ENCODE measurements at regions not wholly inside any gene's neighbourhood (a gene's known extent, or its start where the extent isn't known, plus 50 kb on each side); places are given as distances from the start of the nearest gene placed in this dataset.

GRCh38 chr1:115491298-115492018, 150.3 kb upstream of the VANGL1 start:
- no peak for DNase-seq

DNA sequence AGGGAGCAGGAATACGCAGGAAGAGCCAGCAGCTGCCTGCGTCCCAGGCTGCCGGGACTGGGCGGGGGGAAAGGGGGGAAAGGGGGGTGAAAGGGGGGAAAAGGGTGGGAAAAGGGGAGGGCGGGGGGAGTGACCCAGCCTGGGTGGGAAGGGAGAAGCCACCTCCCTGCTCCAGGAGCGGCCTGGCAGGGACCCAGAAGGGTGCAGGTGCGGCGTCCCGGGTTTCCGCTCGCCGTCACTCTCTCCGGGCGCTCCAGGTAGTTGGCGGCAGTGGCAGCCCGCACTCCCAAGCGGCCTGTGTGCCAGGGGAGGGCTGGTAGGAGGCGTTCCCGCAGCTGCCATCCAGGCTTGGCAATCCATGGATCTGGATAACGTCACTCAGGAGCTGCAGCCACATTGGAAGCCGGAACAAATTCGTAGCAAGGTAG, 141.0 kb upstream of the NGF start:
- DNase-seq, result no peak

GRCh38 chr1:115477071-115477470, 139.0 kb upstream of the NGF start:
- no peak for DNase-seq

DNA sequence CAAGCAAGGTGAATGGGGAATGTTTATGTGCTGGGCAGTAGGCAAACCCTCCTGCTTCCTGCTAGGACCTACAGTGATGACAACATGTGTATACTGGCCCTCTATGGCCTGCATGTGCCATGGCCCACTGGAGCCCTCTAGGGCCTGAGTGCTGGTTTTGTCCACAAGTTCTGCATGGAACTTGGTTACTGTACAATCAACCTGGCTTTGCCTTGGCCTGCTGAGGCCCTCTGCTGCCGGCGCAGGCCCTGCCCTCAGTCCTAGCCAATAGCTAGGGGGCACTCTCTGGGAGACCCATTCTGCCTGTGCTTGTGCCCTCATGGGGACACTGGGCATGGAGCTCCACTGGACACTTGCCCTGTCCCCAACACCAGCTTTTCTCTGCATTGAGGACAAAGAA, 138.6 kb upstream of the NGF start:
- DNase-seq, result no peak

GRCh38 chr1:115475901-115476300, 137.9 kb upstream of the NGF start:
- DNase-seq, result no peak

- DNase-seq, result no peak
Measured at GRCh38 chr1:115475252-115475651, 137.2 kb upstream of the NGF start.

DNA sequence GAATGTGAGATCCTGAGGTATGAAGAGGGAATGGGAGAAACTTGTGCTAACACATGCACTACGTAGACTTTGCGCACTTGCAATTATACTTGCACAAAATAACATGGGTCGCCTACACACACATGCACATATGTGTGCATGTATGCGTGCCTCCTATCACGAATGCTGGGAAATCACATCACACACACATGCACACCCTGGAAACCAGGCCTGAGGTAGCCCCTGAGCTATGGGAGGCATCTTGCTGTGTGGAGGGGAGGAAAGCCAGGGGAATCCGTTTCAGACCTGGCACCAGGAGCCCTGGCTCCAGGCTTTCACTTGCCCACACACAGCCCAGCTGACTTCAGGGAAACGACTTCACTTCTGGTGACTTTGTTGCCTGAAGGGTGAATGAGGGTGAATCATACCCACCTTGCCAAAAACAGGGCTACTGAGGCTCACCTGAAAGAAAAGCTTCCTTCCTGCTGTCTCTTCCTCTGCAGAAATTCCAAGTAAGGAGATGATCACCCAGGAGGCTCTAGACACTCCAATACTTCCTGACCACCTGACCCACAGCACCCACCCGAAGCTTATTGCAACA, 136.0 kb upstream of the NGF start:
- DNase-seq, result no peak

- DNase-seq, result peak; percentile 40
Measured at GRCh38 chr1:115469703-115470476, 131.8 kb upstream of the NGF start.

GRCh38 chr1:115467790-115468189, 129.7 kb upstream of the NGF start:
- DNase-seq, result no peak

GRCh38 chr1:115467196-115467595, 129.1 kb upstream of the NGF start:
- no peak for DNase-seq

GRCh38 chr1:115466433-115466832, 128.4 kb upstream of the NGF start:
- no peak for DNase-seq

DNA sequence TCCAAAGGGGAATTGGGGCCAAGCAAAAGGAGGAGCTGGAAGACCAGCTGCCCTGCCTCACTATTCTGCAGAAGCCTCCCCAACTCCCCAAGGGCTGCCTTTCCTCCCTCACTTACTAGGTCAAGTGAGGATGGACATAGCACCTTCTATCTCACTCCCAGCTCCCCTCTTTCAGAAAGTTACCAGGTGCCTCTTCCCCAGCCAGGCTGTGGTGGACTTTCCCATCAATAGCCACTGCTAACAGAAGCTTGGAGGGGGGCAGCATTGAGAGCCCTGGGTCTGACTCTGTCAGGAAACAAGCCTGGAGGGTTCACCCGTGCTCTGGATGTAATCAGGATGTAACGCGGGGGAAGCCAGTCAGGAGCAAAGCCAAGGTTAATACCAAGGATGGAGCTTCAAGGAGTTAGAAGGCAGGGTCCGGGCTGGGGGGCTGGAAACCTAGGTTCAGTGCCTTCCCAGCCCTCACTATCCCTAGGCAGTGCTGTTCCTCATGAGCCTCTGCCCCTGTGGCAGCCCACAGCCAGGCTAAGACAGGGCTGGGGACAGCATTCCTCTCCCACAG, 127.8 kb upstream of the NGF start:
- no peak for DNase-seq

GRCh38 chr1:115463347-115463746, 125.3 kb upstream of the NGF start:
- DNase-seq, result no peak

- DNase-seq, result no peak
Measured at GRCh38 chr1:115462566-115463076, 124.6 kb upstream of the NGF start.

DNA sequence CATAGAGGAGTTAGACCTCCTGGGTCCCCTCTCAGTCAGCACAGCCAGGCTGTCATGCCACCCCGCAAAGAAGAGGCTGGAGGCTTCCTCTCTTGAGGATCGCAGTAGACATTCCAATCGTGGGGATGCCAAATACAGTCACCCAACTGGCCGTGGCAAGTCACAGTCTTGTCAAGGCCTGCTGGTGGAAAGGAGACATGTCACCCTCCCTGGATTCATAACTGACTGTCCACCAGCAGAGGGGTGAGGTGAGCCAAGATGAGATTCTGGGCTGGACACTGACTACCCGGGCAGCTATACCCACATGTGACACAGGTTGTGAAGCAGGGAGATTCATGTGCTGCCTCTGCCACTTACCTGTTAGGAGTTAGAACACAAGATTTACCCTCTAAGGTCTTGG, 123.5 kb upstream of the NGF start:
- no peak for DNase-seq

DNA sequence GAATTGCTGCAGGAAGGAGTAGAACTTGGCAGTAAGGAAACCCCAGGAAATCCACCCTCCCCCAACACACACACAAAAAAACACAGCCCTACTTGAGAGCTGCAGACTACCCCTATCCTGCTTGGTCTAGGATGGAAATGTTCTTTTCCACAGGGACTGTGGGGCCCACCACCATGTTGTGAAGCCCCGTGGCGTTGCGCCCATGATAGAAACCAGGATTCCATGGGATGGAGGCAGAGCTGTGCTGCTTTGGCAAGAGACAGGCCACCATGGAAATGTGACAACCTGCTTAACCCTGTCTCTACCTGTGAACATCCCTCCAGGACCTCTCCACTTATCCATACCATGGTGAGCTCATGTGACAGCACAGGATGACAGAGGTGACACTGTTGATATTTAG, 121.1 kb upstream of the NGF start:
- no peak for DNase-seq

DNA sequence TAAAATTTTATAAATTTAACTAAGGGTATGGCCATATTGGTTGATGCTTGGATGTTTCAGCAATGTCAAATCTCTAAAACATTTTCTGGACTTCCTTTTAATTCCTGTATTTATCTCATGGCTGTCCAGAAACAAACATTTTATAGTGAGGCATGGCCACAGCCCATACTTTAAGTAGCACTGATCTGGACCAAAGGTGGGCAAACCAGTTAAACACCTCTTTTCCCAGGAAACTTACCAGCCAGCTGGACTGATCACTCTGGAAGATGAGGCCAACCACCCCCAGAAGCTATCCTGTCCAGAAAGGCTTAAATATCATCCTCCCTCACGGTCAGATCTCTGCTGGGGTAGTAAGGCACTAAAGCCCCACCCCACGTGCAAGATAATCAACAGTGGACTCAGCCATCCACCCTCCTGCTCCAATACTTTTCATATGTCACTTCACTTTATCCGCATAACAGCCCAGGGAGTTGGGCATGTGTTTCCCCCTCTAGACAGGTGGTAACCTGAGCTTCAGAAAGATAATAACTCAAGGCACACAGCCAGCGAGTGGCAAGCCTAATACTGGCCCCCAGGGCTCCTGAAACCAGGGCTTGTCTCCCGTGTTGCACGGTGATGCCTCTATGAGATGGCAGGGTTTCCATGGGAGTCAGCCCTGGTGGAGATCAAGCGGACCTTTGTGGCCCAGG, 120.5 kb upstream of the NGF start:
- DNase-seq, result no peak

- no peak for DNase-seq
Measured at GRCh38 chr1:115457289-115457688, 119.2 kb upstream of the NGF start.

DNA sequence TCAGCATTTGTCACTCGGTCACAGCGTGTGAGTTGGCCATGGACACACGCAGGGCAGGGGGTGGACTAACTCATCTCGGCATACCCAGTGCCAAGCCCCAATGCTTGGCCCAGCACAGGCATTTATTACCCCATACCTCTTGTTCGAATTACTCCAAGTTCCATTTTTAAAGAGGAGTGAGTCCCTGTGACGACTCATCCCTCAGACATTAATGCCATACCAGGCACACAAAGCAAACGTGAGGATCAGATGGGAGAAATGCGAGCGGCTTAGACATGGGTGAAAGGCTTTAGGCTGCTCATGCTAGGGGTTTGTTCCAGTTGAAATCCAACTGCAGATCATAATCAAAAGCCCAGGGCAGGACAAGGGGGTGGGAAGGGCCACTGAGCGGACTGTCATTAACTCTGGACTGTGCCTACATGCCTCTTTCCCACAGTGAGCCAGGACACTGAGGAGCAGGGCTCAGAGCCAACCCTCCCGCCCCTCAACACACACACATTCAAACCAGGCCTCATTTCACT, 118.5 kb upstream of the NGF start:
- no peak for DNase-seq

- no peak for DNase-seq
Measured at GRCh38 chr1:115454837-115455511, 116.9 kb upstream of the NGF start.

- no peak for DNase-seq
Measured at GRCh38 chr1:115453666-115454065, 115.6 kb upstream of the NGF start.

Measured in activated CD4-positive, alpha-beta T cell treated with anti-CD3 and anti-CD28 coated beads for 48 hours (primary cell).